NCI-H2171 treated with DMSO at 0.1 percent for 48 hours (cell line): ENCODE measurements at regions not wholly inside any gene's neighbourhood (a gene's known extent, or its start where the extent isn't known, plus 50 kb on each side); places are given as distances from the start of the nearest gene placed in this dataset.

Experiments used
- DNase-seq: peaks from one replicate; lab custom pipeline; 2025; lab: John Stamatoyannopoulos, UW

- no peak for DNase-seq
Measured at GRCh38 chr21:38887062-38887686, 81.4 kb downstream of the ETS2 start.

GRCh38 chr21:38885909-38886308 is 80.2 kb downstream of the ETS2 start:
- no peak for DNase-seq

GRCh38 chr21:38884440-38884839 is 78.7 kb downstream of the ETS2 start:
- no peak for DNase-seq

GRCh38 chr21:38883142-38883541 is 77.4 kb downstream of the ETS2 start:
- no peak for DNase-seq

- DNase-seq, result no peak
Measured at GRCh38 chr21:38881131-38881530, 75.4 kb downstream of the ETS2 start.

- no peak for DNase-seq
Measured at GRCh38 chr21:38880577-38880966, 74.8 kb downstream of the ETS2 start.

- no peak for DNase-seq
Measured at GRCh38 chr21:38879912-38880576, 74.3 kb downstream of the ETS2 start.

GRCh38 chr21:38878379-38879179 is 72.8 kb downstream of the ETS2 start:
- no peak for DNase-seq

GRCh38 chr21:38875694-38876492 is 70.2 kb downstream of the ETS2 start:
- DNase-seq, result peak; percentile 19
